ENCODE measurements at regions not wholly inside any gene's neighbourhood (a gene's known extent, or its start where the extent isn't known, plus 50 kb on each side); places are given as distances from the start of the nearest gene placed in this dataset.

DNA sequence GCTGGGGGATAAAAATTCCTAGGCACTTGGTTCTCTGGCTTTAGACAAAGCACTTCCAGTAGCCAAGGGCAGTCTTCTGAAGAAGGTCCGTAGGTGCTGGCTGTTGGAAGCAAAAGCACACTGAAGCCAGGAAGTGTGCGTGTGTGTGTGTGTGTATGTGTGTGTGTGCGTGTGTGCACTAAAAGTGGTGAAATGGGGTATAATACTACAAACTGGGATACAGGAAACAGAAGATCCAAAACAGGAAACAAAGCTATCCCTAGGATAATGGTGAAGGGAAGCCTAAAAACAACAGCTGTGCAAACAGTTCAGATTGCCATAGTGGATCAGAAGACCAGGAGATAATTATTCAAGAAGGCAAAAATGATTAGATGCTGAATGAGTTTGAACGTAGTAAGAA, 103.4 kb downstream of the IL20RB start:
- H3K36me3 Mint-ChIP-seq (ENCODE audit: low read depth), result no peaks in the 10 kb centered on the region
- no peaks in the 10 kb centered on the region for H3K9me3 Mint-ChIP-seq
- peaks cover 8% of the 10 kb centered on the region for H3K4me1 Mint-ChIP-seq
- no peak overlapping the region for H3K4me3 Mint-ChIP-seq
- H3K27me3 Mint-ChIP-seq, result peaks cover 10% of the 10 kb centered on the region
- H3K27ac Mint-ChIP-seq, result no peak overlapping the region
- ChIA-PET CTCF (no interaction called here), POLR2A (no interaction called here)
- no peak for DNase-seq

DNA sequence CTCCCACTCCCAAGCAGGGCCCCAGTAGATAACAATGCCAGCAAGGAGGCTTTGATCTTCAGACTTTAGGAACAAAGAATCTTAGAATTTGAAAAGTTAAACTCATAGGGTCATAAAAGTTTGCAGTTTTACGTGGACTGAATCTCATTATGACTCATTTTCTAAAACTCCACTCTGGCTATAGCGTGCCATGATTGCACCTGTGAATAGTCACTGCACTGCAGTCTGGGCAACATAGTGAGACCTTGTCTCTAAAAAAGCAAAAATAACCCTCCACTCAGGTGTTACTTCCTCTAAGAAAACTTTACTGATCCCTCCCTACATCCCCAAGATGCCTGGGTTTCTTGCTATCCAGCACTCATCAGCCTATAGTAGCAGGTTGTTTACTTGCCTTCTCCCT, 104.5 kb downstream of the IL20RB start:
- Mint-ChIP-seq H3K9me3 (no peaks in the 10 kb centered on the region), H3K4me3 (no peak overlapping the region), H3K36me3 (ENCODE audit: low read depth) (no peaks in the 10 kb centered on the region), H3K27me3 (peaks cover 9% of the 10 kb centered on the region), H3K27ac (no peak overlapping the region), H3K4me1 (peaks cover 10% of the 10 kb centered on the region)
- ChIA-PET POLR2A (no interaction called here), CTCF (no interaction called here)
- DNase-seq, result no peak

DNA sequence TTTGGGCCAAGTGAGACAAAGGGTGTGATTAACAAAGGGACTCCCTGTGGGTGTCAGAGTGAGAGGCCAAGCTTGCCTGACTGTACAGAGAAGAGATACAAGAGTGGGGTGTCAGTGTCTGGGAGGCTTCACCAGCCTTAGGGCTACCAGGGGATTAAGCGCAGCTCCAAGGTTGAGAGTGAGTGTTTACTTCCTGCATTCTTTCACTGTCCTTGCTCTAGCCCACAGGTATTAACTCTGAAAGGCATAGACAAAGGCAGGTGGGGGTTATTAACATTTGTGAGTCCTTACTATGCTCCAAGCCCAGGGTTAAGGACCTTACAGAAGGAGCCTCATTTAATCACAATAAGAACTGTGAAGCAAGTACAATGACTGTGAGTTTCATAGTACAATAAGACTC, 107.6 kb downstream of the IL20RB start:
- H3K27me3 Mint-ChIP-seq, result peaks cover 10% of the 10 kb centered on the region
- ChIA-PET CTCF (no interaction called here), POLR2A (no interaction called here)
- H3K9me3 Mint-ChIP-seq, result no peaks in the 10 kb centered on the region
- DNase-seq, result no peak
- H3K4me3 Mint-ChIP-seq, result no peak overlapping the region
- H3K27ac Mint-ChIP-seq, result no peak overlapping the region
- H3K36me3 Mint-ChIP-seq (ENCODE audit: low read depth), result no peaks in the 10 kb centered on the region
- H3K4me1 Mint-ChIP-seq, result peaks cover 10% of the 10 kb centered on the region

DNA sequence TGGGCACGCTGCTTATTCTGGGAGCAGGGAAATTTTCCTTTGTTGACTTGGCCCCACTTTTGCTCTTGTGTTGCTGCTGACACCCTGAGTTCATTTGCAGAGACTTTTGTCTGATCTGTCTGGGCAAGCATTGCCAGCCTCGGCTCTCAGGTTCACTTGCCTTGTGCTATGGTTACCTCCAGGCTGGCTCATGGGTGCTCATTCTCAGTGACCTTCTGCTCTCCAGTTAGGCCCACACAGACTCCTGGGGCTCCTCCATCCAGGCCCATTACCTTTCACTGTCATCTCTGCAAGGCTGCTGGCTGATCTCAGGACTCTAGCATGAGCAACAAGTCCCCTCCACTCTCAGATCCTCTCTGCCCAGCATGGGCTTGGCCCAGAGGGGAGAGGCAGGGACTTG, 108.3 kb downstream of the IL20RB start:
- no peak for DNase-seq
- peaks cover 10% of the 10 kb centered on the region for H3K4me1 Mint-ChIP-seq
- ChIA-PET POLR2A (no interaction called here), CTCF (interaction anchor here (0.5 kb wide), 1 partner anchor 1828 kb away, joined by 4 read pairs; no protein-coding TSS in a partner anchor)
- H3K27ac Mint-ChIP-seq, result no peak overlapping the region
- no peaks in the 10 kb centered on the region for H3K36me3 Mint-ChIP-seq (ENCODE audit: low read depth)
- H3K4me3 Mint-ChIP-seq, result no peak overlapping the region
- H3K9me3 Mint-ChIP-seq, result no peaks in the 10 kb centered on the region
- peaks cover 10% of the 10 kb centered on the region for H3K27me3 Mint-ChIP-seq

DNA sequence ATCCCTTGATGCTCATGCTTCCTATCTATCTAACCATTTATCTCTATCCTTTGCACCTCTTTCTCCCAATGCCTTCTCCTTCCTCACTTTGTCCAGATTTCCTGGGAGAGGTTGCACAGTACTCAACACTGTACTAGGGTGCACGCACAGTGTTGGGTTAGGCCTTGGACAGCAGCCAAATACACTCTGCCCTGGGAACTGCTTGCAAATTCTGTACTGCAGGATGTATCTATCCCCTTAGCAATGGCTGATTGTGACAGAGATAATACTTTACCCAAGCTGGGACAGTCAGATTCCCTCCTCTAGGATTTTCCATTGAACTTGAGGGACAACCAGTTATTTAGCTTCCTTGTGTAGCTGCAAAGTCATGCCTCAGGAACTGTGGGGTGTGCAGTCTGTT, 113.3 kb downstream of the IL20RB start:
- H3K4me3 Mint-ChIP-seq, result no peak overlapping the region
- no peak for DNase-seq
- peaks cover 9% of the 10 kb centered on the region for H3K27me3 Mint-ChIP-seq
- peaks cover 2% of the 10 kb centered on the region for H3K4me1 Mint-ChIP-seq
- H3K9me3 Mint-ChIP-seq, result no peaks in the 10 kb centered on the region
- no peak overlapping the region for H3K27ac Mint-ChIP-seq
- POLR2A ChIA-PET, result no interaction called here
- H3K36me3 Mint-ChIP-seq (ENCODE audit: low read depth), result no peaks in the 10 kb centered on the region
- CTCF ChIA-PET, result interaction anchor here (0.6 kb wide), 1 partner anchor 290 kb away, joined by 5 read pairs; no protein-coding TSS in a partner anchor

DNA sequence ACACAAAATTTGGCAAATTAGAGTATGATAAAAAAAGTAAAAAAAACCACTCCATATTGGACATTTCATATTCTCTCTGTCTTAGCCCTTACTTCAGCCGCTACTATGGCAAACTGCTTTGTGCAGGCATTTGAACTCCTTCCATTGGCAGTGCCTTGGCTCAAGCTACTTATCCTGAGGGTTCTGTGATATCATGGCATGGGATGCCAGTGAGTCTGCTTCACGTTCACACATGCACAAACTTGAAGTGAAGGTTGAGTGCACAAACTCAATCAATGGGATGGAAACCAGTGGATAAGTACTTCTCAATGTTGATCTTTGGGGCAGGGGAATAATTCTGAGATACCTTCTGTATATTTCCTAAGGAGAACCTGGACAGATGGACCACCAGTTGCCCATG, 117.2 kb downstream of the IL20RB start:
- Mint-ChIP-seq H3K9me3 (no peaks in the 10 kb centered on the region), H3K36me3 (ENCODE audit: low read depth) (no peaks in the 10 kb centered on the region), H3K27ac (no peak overlapping the region), H3K4me1 (peaks cover 3% of the 10 kb centered on the region), H3K27me3 (peaks cover 17% of the 10 kb centered on the region), H3K4me3 (no peak overlapping the region)
- no peak for DNase-seq
- POLR2A ChIA-PET, result no interaction called here
- CTCF ChIA-PET, result no interaction called here

DNA sequence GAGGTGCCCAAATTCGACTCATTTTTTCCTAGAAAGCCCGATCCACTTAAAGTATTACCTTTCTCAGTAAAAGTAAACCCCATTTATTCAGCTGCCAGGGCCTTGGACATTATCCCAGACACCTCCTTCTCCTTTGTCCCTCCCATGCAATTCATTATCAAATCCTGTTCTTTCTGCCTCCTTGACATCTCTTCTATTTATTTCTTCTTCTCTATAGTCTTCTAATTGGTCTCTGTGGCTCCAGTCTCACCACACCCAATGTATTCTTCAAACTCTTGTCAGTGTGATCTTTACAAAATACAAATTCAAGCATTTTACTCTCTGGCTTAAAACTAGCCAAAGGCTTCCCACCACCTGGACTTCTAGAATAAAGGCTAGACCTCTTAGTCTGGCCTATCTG, 120.3 kb downstream of the IL20RB start:
- Mint-ChIP-seq H3K36me3 (ENCODE audit: low read depth) (no peaks in the 10 kb centered on the region), H3K9me3 (no peaks in the 10 kb centered on the region), H3K4me1 (peaks cover 3% of the 10 kb centered on the region), H3K4me3 (no peak overlapping the region), H3K27ac (no peak overlapping the region), H3K27me3 (peaks cover 23% of the 10 kb centered on the region)
- CTCF ChIA-PET, result no interaction called here
- POLR2A ChIA-PET, result no interaction called here
- DNase-seq, result no peak

DNA sequence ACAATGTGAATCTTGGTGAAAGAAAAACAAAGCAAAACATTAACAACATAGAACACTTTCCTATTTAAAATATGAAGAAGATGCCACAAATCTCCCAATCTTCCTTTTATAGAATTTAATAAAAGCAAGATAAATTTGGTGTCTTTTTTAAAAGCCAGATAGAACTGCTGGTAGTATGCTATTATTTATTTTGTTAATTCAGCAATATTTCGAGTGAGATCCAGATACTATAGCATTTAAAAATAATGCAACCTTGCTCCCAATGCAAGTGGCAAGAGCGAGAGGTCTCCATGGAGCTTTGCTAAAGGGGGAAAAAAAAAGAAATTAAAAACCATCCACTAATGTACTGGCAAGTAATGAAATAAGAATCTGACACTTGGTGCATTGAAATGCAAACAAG, 121.8 kb downstream of the IL20RB start:
- H3K27ac Mint-ChIP-seq, result no peak overlapping the region
- CTCF ChIA-PET, result no interaction called here
- DNase-seq, result no peak
- H3K4me3 Mint-ChIP-seq, result no peak overlapping the region
- no peaks in the 10 kb centered on the region for H3K9me3 Mint-ChIP-seq
- peaks cover 23% of the 10 kb centered on the region for H3K27me3 Mint-ChIP-seq
- POLR2A ChIA-PET, result no interaction called here
- H3K36me3 Mint-ChIP-seq (ENCODE audit: low read depth), result no peaks in the 10 kb centered on the region
- peaks cover 3% of the 10 kb centered on the region for H3K4me1 Mint-ChIP-seq

DNA sequence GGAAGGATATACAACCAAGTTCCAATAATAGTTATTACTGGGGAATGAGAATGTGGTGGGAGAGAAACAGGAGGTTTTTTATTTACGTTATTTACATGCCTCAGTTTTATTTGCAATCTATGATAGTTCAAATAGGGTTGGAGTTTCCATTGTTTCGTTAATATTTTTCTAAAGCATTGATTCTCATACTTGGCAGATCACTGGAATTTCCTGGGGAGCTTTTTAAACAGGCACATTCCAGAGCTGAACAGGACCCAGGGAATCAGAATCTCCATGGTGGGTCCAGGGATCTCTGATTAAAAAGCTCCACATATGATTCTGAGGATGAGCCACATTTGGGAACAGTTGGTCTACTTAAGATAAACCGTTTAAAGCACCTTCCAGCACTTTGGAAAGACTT, 123.9 kb downstream of the IL20RB start:
- peaks cover 22% of the 10 kb centered on the region for H3K27me3 Mint-ChIP-seq
- H3K9me3 Mint-ChIP-seq, result no peaks in the 10 kb centered on the region
- no peaks in the 10 kb centered on the region for H3K36me3 Mint-ChIP-seq (ENCODE audit: low read depth)
- no peak overlapping the region for H3K4me3 Mint-ChIP-seq
- DNase-seq, result no peak
- POLR2A ChIA-PET, result no interaction called here
- CTCF ChIA-PET, result no interaction called here
- no peak overlapping the region for H3K27ac Mint-ChIP-seq
- H3K4me1 Mint-ChIP-seq, result peaks cover under 1% of the 10 kb centered on the region

DNA sequence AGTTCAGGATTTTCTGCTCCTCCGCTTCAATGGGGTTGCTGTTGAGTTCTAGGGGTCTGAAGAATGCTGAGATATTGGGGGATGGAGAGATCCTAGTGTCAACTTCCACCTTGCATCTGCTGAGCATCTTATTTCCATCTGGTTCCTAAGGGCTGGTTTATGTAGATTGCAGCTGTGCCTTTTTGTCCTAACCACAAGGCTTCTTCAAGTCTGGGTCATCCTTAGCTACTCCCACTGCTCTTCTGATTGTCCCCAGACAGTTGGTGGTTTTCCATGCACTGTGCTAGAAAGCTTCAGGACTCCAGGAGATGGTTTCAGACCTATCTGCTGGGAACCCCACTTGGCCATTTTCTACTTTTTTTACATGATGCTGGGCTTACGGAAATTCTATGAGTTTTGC, 125.0 kb downstream of the IL20RB start:
- DNase-seq, result no peak
- no peaks in the 10 kb centered on the region for H3K36me3 Mint-ChIP-seq (ENCODE audit: low read depth)
- ChIA-PET CTCF (no interaction called here), POLR2A (no interaction called here)
- no peak overlapping the region for H3K4me3 Mint-ChIP-seq
- H3K4me1 Mint-ChIP-seq, result no peaks in the 10 kb centered on the region
- H3K9me3 Mint-ChIP-seq, result no peaks in the 10 kb centered on the region
- no peak overlapping the region for H3K27ac Mint-ChIP-seq
- H3K27me3 Mint-ChIP-seq, result peaks cover 14% of the 10 kb centered on the region

DNA sequence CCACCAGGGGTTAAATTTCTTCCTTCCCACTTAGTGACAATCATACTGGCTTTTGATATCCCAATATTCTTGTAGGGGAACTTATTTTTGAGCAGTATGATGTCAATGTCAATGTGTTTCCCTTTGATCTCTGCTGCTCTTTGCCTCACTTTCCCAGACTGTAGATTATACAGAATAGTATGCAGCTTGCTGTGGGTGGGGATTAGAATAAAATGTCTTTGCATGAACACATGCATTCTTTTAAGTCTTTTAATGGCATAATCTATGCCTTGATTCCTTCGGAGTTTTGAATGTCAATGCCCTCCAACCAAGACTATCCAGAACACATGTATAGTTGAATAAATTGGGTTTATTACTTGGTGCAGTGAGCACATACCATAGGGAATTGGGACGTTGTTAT, 125.5 kb downstream of the IL20RB start:
- Mint-ChIP-seq H3K27me3 (peaks cover 13% of the 10 kb centered on the region), H3K4me3 (no peak overlapping the region), H3K4me1 (no peaks in the 10 kb centered on the region), H3K9me3 (no peaks in the 10 kb centered on the region), H3K36me3 (ENCODE audit: low read depth) (no peaks in the 10 kb centered on the region), H3K27ac (no peak overlapping the region)
- DNase-seq, result no peak
- ChIA-PET CTCF (no interaction called here), POLR2A (no interaction called here)

DNA sequence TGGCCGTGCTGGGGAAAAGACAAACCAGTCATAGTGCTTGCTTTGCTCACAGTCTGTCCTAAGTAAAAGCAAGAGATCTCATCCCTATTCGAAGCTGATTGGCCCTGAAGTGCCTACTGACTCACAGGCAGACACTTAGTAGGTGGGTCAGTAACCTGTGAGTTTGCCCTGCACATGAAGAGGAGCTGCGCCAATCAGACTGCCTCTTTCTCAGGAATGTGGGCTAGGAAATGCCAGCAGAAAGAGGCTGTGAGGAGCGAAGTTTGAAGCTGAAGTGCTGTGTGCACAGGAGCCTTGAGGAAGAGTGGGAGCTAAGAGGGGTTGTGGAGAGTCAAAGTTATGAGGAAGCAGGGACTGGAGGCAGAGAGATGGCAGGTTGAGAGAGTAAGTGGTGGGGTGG, 126.8 kb downstream of the IL20RB start:
- Mint-ChIP-seq H3K4me3 (no peak overlapping the region), H3K27me3 (peaks cover 16% of the 10 kb centered on the region), H3K27ac (no peak overlapping the region), H3K4me1 (no peaks in the 10 kb centered on the region), H3K36me3 (ENCODE audit: low read depth) (no peaks in the 10 kb centered on the region), H3K9me3 (no peaks in the 10 kb centered on the region)
- CTCF ChIA-PET, result no interaction called here
- no peak for DNase-seq
- POLR2A ChIA-PET, result no interaction called here

DNA sequence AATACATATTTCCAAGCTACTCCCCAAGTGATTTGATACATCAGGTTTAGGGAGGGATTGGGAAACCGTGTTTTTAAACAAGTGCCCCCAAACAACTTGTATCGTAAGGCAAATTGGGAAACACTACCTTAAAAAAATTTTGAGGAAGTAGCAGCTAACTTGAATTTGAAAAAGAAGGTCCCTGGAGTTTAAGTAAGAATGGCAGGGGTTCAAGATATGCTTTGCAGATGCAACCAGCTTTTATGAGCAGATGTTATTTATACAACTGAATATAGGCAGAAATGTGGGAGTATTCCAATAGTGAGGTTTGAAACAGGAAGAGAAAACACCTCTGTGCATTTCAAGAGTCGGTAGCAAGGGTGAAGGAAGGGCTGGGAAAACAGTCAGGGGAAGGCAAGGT, 139.6 kb downstream of the IL20RB start:
- H3K4me1 Mint-ChIP-seq, result no peaks in the 10 kb centered on the region
- ChIA-PET POLR2A (no interaction called here), CTCF (interaction anchor here (0.8 to 1.5 kb wide), 2 partner anchors 8 to 13 kb away, joined by 3 to 4 read pairs; no protein-coding TSS in a partner anchor)
- H3K27me3 Mint-ChIP-seq, result peaks cover 12% of the 10 kb centered on the region
- H3K4me3 Mint-ChIP-seq, result no peak overlapping the region
- H3K9me3 Mint-ChIP-seq, result peaks cover 3% of the 10 kb centered on the region
- no peak overlapping the region for H3K27ac Mint-ChIP-seq
- no peaks in the 10 kb centered on the region for H3K36me3 Mint-ChIP-seq (ENCODE audit: low read depth)
- DNase-seq, result no peak

DNA sequence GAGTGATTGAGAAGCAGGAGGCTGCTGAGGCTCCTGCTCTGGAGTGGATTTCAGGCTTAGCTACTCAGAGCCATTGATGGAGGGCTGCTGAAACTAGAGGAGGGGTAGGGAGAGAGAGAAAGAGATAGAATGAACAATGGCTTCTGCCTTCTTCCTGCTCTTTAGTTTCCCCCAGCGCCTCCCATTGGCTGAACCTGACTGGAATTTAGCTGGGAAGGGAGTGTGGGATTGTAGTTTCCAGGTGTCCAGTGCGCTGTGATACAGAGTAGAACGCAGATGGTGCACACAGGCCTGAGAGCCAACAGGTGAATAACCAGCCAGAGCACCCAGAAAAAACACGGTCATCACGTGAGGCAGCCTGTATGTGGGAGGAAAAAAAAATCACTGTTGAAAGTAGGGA, 140.1 kb downstream of the IL20RB start:
- POLR2A ChIA-PET, result no interaction called here
- Mint-ChIP-seq H3K27ac (no peak overlapping the region), H3K4me3 (no peak overlapping the region), H3K27me3 (peaks cover 8% of the 10 kb centered on the region), H3K4me1 (no peaks in the 10 kb centered on the region), H3K36me3 (ENCODE audit: low read depth) (no peaks in the 10 kb centered on the region), H3K9me3 (peaks cover 3% of the 10 kb centered on the region)
- DNase-seq, result no peak
- CTCF ChIA-PET, result interaction anchor here (1.6 kb wide), 1 partner anchor 12 kb away, joined by 5 read pairs; no protein-coding TSS in a partner anchor

All from activated CD4-positive, alpha-beta memory T cell treated with anti-CD3 and anti-CD28 coated beads, Interleukin-2, amount 10 ng/mL, durations not matched to agents 7 days and 5 days (primary cell).